ENCODE measurements at regions not wholly inside any gene's neighbourhood (a gene's known extent, or its start where the extent isn't known, plus 50 kb on each side); places are given as distances from the start of the nearest gene placed in this dataset.

- Histone ChIP-seq H3K36me3 (ENCODE audit: control insufficient read depth, insufficient read depth, low read length) (no peaks in the 10 kb centered on the region), H3K27me3 (replicated peaks; ENCODE audit: control insufficient read depth, insufficient read depth, low read length) (no peaks in the 10 kb centered on the region), H3K4me3 (replicated peaks; ENCODE audit: low read depth, low read length) (no peak overlapping the region)
- no peak for DNase-seq (ENCODE audit: extremely low read depth, insufficient read length)
- no peak for TF ChIP-seq CTCF (IDR thresholded peaks at IDR 0.05; ENCODE audit: insufficient read depth, low read length, poor library complexity, severe bottlenecking)
Measured at GRCh38 chr1:38522915-38523567, 336.5 kb downstream of the RRAGC start.

GRCh38 chr1:38516560-38516959, 343.0 kb downstream of the RRAGC start:
- no peak for TF ChIP-seq CTCF (IDR thresholded peaks at IDR 0.05; ENCODE audit: insufficient read depth, low read length, poor library complexity, severe bottlenecking)
- DNase-seq (ENCODE audit: extremely low read depth, insufficient read length), result no peak
- H3K27me3 ChIP-seq (replicated peaks; ENCODE audit: control insufficient read depth, insufficient read depth, low read length), result no peaks in the 10 kb centered on the region
- H3K36me3 ChIP-seq (ENCODE audit: control insufficient read depth, insufficient read depth, low read length), result no peaks in the 10 kb centered on the region
- no peak overlapping the region for H3K4me3 ChIP-seq (replicated peaks; ENCODE audit: low read depth, low read length)

- H3K27me3 ChIP-seq (replicated peaks; ENCODE audit: control insufficient read depth, insufficient read depth, low read length), result no peaks in the 10 kb centered on the region; the same call in 1 of the 2 replicates
- no peak overlapping the region for H3K4me3 ChIP-seq (replicated peaks; ENCODE audit: low read depth, low read length)
- H3K36me3 ChIP-seq (ENCODE audit: control insufficient read depth, insufficient read depth, low read length), result no peaks in the 10 kb centered on the region
- no peak for DNase-seq (ENCODE audit: extremely low read depth, insufficient read length)
- TF ChIP-seq CTCF (IDR thresholded peaks at IDR 0.05; ENCODE audit: insufficient read depth, low read length, poor library complexity, severe bottlenecking), result no peak
Measured at GRCh38 chr1:38512789-38513188, 346.8 kb downstream of the RRAGC start.

GRCh38 chr1:38512024-38512767, 347.4 kb downstream of the RRAGC start:
- no peaks in the 10 kb centered on the region; the same call in 1 of the 2 replicates for H3K27me3 ChIP-seq (replicated peaks; ENCODE audit: control insufficient read depth, insufficient read depth, low read length)
- H3K4me3 ChIP-seq (replicated peaks; ENCODE audit: low read depth, low read length), result no peak overlapping the region
- no peaks in the 10 kb centered on the region for H3K36me3 ChIP-seq (ENCODE audit: control insufficient read depth, insufficient read depth, low read length)
- no peak for TF ChIP-seq CTCF (IDR thresholded peaks at IDR 0.05; ENCODE audit: insufficient read depth, low read length, poor library complexity, severe bottlenecking)
- DNase-seq (ENCODE audit: extremely low read depth, insufficient read length), result no peak

GRCh38 chr1:38508232-38508631, 351.3 kb downstream of the RRAGC start:
- TF ChIP-seq CTCF (IDR thresholded peaks at IDR 0.05; ENCODE audit: insufficient read depth, low read length, poor library complexity, severe bottlenecking), result no peak
- DNase-seq (ENCODE audit: extremely low read depth, insufficient read length), result no peak
- no peak overlapping the region for H3K4me3 ChIP-seq (replicated peaks; ENCODE audit: low read depth, low read length)
- no peaks in the 10 kb centered on the region; the same call in 1 of the 2 replicates for H3K27me3 ChIP-seq (replicated peaks; ENCODE audit: control insufficient read depth, insufficient read depth, low read length)
- no peaks in the 10 kb centered on the region for H3K36me3 ChIP-seq (ENCODE audit: control insufficient read depth, insufficient read depth, low read length)

Data from GM06990 (cell line).